AG09309 (cell line): ENCODE measurements at regions not wholly inside any gene's neighbourhood (a gene's known extent, or its start where the extent isn't known, plus 50 kb on each side); places are given as distances from the start of the nearest gene placed in this dataset.

ENCODE experiments used
- DNase-seq: peaks from one replicate; pipeline ENCODE4 v3.0.0-alpha.2; 2010; ENCODE audit warnings: low read depth
- H3K4me3 ChIP-seq: 2 replicates; pipeline ENCODE4 v1.5.1; 2011; ENCODE audit warnings: mild to moderate bottlenecking, low read depth, low read length, moderate library complexity; ENCODE audit not compliant: control insufficient read depth
- TF ChIP-seq, protein P1 (sequence below): IDR thresholded peaks from 2 replicates; pipeline ENCODE4 v1.5.1; 2011; ENCODE audit warnings: mild to moderate bottlenecking, low read depth, low read length, inconsistent platforms; ENCODE audit not compliant: insufficient read depth, control insufficient read depth; ENCODE audit errors: missing control alignments

DNA sequence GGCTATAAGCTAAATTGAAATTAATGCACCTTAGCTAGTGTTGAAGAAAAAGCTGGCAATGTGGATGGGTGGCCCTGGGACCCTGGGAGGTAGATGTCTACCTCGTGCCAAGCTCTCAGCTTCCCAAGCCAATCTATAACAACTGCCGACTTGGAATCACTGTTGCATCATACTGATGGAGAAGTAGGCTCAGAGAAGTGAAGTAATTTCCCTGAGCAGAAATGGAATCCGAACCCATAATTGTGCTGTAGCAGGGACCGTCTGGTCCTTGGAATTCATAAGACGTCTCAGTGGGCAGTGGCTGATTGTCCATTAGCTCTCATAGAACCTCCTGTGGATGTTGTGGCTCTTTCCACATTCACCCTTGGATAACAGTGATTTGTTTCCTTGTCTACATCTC is 196.6 kb downstream of the RAB11FIP4 start:
- TF ChIP-seq, protein P1, sequence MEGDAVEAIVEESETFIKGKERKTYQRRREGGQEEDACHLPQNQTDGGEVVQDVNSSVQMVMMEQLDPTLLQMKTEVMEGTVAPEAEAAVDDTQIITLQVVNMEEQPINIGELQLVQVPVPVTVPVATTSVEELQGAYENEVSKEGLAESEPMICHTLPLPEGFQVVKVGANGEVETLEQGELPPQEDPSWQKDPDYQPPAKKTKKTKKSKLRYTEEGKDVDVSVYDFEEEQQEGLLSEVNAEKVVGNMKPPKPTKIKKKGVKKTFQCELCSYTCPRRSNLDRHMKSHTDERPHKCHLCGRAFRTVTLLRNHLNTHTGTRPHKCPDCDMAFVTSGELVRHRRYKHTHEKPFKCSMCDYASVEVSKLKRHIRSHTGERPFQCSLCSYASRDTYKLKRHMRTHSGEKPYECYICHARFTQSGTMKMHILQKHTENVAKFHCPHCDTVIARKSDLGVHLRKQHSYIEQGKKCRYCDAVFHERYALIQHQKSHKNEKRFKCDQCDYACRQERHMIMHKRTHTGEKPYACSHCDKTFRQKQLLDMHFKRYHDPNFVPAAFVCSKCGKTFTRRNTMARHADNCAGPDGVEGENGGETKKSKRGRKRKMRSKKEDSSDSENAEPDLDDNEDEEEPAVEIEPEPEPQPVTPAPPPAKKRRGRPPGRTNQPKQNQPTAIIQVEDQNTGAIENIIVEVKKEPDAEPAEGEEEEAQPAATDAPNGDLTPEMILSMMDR: no peak
- no peak for DNase-seq
- no peak overlapping the region for H3K4me3 ChIP-seq
